ENCODE measurements at regions not wholly inside any gene's neighbourhood (a gene's known extent, or its start where the extent isn't known, plus 50 kb on each side); places are given as distances from the start of the nearest gene placed in this dataset.

DNA sequence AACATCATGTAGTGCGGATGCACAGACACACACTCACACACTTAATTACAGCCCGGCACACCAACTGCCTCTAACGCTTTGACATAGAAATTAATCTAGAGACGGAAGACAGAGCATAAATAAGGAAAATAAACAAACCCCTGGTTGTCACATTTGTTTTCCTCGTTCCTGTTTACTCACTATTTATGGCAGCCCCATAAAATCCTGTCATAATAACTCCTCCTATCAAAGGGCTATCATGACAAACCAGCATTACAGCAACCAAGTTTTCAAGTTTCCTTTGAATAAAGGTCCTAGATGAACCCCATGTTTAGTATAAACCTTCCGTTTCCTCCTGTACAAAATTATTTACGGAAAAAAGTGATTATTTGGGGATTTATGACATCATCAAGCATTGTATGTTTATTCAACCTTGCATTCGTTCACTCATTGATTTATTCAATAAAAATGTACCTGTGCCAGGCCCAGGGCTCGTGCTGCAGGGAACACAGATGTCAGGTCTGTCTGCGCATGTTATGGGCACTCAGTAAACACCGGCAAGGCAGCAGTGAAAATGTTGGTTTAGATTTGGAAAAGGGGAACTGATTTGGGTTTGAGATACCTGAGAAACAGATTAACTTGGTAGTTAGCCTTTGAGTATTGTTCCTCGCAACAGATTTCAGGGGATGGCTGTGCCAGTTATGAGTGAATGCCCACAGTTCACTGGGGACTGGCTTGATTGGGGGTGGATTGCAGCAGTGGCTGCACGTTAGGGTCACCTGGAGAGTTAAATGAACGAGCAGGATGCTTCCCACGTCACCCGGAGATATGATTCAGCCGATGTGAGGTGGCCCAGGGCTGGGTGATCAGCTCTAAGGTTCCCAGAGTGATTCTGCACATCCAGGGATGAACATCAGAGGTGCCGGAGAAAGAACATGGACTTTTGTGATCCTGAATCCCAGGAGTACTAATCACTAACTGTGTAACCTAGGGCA lies 295.3 kb upstream of the FOXQ1 start:
- POLR2A ChIA-PET = no interaction called here
- Mint-ChIP-seq H3K9me3 (ENCODE audit: insufficient read depth) (no peaks in the 10 kb centered on the region), H3K4me3 (no peak overlapping the region), H3K36me3 (ENCODE audit: low read depth) (no peaks in the 10 kb centered on the region), H3K27me3 (ENCODE audit: low read depth) (no peaks in the 10 kb centered on the region), H3K4me1 (ENCODE audit: low read depth) (no peaks in the 10 kb centered on the region), H3K27ac (no peak overlapping the region)
- CTCF ChIA-PET = no interaction called here
- ATAC-seq = no peak
- no peak for DNase-seq

DNA sequence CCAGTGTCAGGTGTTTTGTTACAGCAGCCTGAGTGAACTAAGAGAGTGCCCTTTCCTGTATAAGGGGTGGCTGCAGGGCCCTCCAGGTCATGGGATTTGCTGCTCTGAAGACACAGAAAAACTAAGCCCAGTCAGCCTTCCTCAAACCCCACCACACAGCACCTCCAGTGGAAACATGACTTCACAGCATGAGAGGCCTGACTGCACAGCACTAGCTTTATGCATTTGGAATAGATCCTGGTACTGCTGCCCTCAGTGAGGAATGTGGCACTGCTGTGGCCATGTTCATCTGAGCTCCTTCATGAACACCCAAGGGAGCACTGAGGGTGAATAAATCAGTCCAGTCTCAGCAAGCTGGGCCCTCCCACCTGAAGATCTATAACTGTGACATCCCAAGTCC lies 296.1 kb upstream of the FOXQ1 start:
- Mint-ChIP-seq H3K27ac (no peak overlapping the region), H3K4me3 (no peak overlapping the region), H3K4me1 (ENCODE audit: low read depth) (no peaks in the 10 kb centered on the region), H3K9me3 (ENCODE audit: insufficient read depth) (no peaks in the 10 kb centered on the region), H3K36me3 (ENCODE audit: low read depth) (no peaks in the 10 kb centered on the region), H3K27me3 (ENCODE audit: low read depth) (no peaks in the 10 kb centered on the region)
- POLR2A ChIA-PET = no interaction called here
- ATAC-seq (no peak), DNase-seq (peak; percentile 18)
- CTCF ChIA-PET = no interaction called here

DNA sequence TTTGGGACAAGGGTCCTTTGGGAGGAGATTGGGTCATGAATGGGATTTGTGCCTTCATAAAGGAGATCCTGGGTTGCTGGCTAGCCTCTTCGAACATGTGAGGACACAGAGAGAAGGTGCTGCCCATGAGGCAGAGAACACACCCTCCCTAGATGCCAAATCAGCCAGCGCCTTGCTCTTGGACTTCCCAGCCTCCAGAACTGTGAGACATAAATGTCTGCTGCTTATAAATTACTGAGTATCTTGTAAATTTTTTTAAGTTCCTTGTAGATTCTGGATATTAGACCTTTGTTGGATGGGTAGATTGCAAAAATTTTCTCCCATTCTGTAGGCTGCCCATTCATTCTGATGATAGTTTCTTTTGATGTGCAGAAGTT lies 297.5 kb upstream of the FOXQ1 start:
- H3K27ac Mint-ChIP-seq = no peak overlapping the region
- H3K4me3 Mint-ChIP-seq = no peak overlapping the region
- no peaks in the 10 kb centered on the region for H3K4me1 Mint-ChIP-seq (ENCODE audit: low read depth)
- ATAC-seq (no peak), DNase-seq (peak; percentile 4)
- no peaks in the 10 kb centered on the region for H3K27me3 Mint-ChIP-seq (ENCODE audit: low read depth)
- H3K9me3 Mint-ChIP-seq (ENCODE audit: insufficient read depth) = no peaks in the 10 kb centered on the region
- POLR2A ChIA-PET = no interaction called here
- H3K36me3 Mint-ChIP-seq (ENCODE audit: low read depth) = no peaks in the 10 kb centered on the region
- CTCF ChIA-PET = interaction anchor here (1.1 kb wide), 1 partner anchor 217 kb away, joined by 3 read pairs; no protein-coding TSS in a partner anchor

DNA sequence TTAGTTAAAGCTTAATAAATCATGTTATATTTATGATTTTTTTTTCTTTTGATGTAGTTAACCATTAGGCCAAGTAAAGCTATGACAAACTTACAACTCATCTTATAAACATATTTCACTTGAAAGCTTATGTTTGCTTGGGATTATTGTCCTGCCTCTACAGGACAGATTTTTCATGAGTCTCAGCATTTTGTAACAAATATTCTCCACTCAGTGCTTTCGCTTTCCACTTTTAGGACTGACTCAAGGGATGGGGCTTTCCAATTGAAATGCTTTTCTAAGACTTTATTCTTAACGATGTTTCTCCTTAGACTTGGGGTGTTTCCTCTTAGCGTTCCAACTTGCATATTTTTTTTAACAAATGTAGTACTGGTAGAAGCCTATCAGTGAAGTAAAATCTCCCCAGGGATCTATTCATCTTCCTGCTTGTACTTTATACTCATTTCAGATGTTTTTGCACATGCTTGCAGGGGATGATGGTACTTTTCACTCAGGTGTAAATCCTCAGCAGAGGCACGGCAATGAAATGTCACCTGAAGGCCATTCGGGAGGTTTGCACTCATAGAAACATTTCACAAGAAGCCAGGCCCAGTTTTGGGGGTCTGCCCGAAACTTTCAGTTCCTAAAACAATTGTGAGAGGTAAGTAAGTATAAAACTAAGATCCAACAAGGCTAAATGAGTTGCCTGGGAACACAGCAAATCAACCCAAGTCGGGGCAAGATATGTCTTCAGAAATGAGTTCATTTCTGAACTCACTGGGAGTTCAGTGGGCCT lies 298.1 kb upstream of the FOXQ1 start:
- Mint-ChIP-seq H3K27ac (no peak overlapping the region), H3K36me3 (ENCODE audit: low read depth) (no peaks in the 10 kb centered on the region), H3K4me1 (ENCODE audit: low read depth) (no peaks in the 10 kb centered on the region), H3K9me3 (ENCODE audit: insufficient read depth) (no peaks in the 10 kb centered on the region), H3K27me3 (ENCODE audit: low read depth) (no peaks in the 10 kb centered on the region), H3K4me3 (no peak overlapping the region)
- ATAC-seq (no peak), DNase-seq (peak; percentile 3)
- ChIA-PET CTCF (no interaction called here), POLR2A (no interaction called here)

DNA sequence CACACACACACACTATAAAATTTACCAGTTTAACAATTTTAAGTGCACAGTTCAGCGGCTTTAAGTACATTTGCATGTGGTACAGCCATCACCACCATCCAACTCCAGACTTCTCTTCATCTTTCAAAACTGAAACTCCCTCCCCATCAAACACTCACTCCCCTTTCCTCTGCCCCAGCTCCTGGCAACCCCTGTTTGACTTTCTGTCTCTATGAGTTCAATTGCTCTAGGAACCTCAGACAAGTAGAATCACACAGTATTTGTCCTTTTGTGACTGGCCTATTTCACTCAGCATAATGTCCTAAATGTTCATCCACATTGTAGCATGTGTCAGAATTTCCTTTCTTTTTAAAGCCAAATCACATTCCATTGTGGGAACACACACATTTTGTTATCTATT lies 302.8 kb upstream of the FOXQ1 start:
- Mint-ChIP-seq H3K4me1 (ENCODE audit: low read depth) (no peaks in the 10 kb centered on the region), H3K4me3 (no peak overlapping the region), H3K9me3 (ENCODE audit: insufficient read depth) (no peaks in the 10 kb centered on the region), H3K27ac (no peak overlapping the region), H3K36me3 (ENCODE audit: low read depth) (no peaks in the 10 kb centered on the region), H3K27me3 (ENCODE audit: low read depth) (peaks cover 3% of the 10 kb centered on the region)
- POLR2A ChIA-PET = no interaction called here
- no peak for DNase-seq
- no peak for ATAC-seq
- CTCF ChIA-PET = no interaction called here

DNA sequence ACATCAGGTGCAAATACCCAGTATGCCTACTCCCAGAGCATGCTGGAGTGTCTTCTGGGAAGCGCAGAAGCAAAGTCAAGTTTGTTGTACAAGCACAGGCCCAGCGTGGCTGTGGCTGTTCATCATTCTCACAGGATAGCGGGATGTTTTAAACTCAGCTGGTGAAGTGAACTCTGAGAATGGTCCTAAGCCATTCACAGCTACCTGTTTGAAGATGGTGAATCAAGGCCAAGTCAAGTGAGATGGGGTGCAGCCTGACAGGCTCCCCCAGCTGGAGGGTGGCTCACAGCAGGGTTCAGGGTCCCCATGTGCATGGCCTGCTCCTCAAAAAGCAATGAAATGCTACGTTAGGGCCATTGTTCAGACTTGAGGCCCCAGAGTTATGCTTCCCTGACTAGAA lies 304.7 kb upstream of the FOXQ1 start:
- no peaks in the 10 kb centered on the region for H3K36me3 Mint-ChIP-seq (ENCODE audit: low read depth)
- CTCF ChIA-PET = no interaction called here

DNA sequence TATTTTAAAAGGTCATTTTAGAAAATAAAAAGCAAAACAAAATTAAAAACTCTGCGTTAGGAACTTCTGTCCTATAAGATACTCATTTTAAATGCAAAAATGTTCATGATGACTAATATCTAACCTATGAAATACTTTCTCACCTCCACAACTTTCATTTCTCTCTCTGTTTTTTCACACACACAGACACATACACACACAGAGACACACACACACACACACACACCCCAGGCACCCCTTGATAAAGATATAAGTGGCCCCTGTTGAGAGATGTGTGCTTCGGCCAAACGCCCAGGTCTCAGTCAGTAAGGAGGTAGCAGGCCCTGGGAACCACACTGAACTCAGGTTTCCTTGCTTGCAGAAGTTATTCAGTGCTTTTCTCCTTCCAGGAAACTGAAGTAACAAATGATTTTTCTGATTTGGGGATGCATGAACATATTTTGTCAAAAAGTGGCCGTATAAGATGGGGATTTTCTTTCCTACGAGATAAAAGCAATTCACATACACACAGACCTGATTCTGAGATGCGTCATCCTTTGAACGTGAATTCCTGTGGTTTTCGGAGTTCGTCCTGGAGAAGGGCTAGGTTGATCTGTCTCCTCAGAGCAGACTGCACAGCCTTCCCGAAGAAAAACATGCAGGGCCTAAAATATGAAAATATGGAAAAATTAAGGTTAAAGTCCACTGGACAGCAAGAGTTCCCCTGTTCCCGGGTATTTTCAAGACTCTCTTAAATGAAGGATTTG lies 306.8 kb upstream of the FOXQ1 start:
- POLR2A ChIA-PET = no interaction called here
- ATAC-seq (no peak), DNase-seq (no peak)
- peaks cover 3% of the 10 kb centered on the region for H3K27me3 Mint-ChIP-seq (ENCODE audit: low read depth)
- no peak overlapping the region for H3K4me3 Mint-ChIP-seq
- CTCF ChIA-PET = no interaction called here
- H3K36me3 Mint-ChIP-seq (ENCODE audit: low read depth) = no peaks in the 10 kb centered on the region
- no peak overlapping the region for H3K27ac Mint-ChIP-seq
- H3K4me1 Mint-ChIP-seq (ENCODE audit: low read depth) = no peaks in the 10 kb centered on the region
- H3K9me3 Mint-ChIP-seq (ENCODE audit: insufficient read depth) = no peaks in the 10 kb centered on the region

More for the DNA sequence above, 304.7 kb upstream of the FOXQ1 start:
- POLR2A ChIA-PET = no interaction called here
- Mint-ChIP-seq H3K4me3 (no peak overlapping the region), H3K27ac (no peak overlapping the region), H3K27me3 (ENCODE audit: low read depth) (peaks cover 3% of the 10 kb centered on the region), H3K4me1 (ENCODE audit: low read depth) (no peaks in the 10 kb centered on the region), H3K9me3 (ENCODE audit: insufficient read depth) (no peaks in the 10 kb centered on the region)
- DNase-seq (no peak), ATAC-seq (no peak)

DNA sequence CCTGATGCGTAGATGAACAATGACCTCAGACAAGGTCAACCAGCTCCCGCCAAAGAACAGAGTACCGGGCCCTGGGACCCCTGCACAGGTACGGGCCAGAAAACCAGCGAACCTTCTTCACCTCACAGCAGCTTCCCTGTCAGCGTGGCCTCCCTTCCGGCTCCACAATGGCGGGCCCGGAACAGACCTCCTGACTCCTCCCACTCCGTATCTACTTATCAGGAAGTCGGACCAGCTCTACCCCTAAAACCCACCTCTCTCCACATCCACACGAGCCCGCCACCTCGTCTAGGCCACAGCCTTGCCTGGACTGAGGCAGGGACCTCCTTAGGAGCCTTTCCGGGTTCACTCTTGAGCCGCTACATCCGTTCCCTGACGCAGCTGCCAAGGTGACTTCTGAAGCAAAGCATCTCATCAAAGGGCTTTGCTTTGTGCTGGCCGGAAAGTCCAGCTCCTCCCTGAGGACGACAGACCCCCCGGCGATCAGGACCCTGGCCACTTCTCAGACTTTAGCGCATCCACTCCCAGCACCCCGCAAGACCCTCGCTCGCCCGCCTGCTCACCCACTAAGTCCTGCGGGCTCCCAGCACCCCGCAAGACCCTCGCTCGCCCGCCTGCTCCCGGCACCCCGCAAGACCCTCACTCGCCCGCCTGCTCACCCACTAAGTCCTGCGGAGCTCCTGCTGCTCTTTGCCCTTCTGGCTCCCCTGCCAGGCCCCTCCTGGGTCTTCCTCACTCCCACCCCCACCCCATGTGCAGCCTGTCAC lies 308.3 kb upstream of the FOXQ1 start:
- no peak for ATAC-seq
- Mint-ChIP-seq H3K9me3 (ENCODE audit: insufficient read depth) (no peaks in the 10 kb centered on the region), H3K4me3 (no peak overlapping the region), H3K27ac (no peak overlapping the region), H3K4me1 (ENCODE audit: low read depth) (no peaks in the 10 kb centered on the region), H3K36me3 (ENCODE audit: low read depth) (no peaks in the 10 kb centered on the region), H3K27me3 (ENCODE audit: low read depth) (peaks cover 3% of the 10 kb centered on the region)
- CTCF ChIA-PET = no interaction called here
- POLR2A ChIA-PET = no interaction called here
- no peak for DNase-seq

DNA sequence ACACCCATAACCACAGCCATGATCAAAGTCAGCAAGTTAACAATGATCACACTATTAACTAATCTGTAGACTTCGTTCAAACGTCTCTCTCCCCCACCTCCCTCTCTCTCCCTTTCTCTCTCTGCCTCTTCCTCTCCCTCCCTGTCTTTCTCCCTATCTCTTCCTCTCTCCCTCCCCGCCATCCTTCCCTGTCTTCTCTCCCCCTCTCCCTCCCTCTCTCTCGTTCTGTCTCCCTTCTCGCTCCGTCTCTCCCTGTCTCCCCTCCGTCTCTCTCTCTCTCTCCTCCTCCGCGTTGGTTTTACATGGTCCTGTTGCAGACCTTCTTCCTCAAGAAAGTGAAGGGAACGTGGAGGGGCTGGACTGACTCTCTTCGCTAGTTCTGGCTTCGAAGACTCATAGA lies 308.9 kb upstream of the FOXQ1 start:
- H3K4me3 Mint-ChIP-seq = no peak overlapping the region
- ChIA-PET CTCF (no interaction called here), POLR2A (no interaction called here)
- H3K27ac Mint-ChIP-seq = no peak overlapping the region
- no peaks in the 10 kb centered on the region for H3K36me3 Mint-ChIP-seq (ENCODE audit: low read depth)
- DNase-seq (no peak), ATAC-seq (no peak)
- H3K27me3 Mint-ChIP-seq (ENCODE audit: low read depth) = peaks cover 3% of the 10 kb centered on the region
- H3K9me3 Mint-ChIP-seq (ENCODE audit: insufficient read depth) = no peaks in the 10 kb centered on the region
- H3K4me1 Mint-ChIP-seq (ENCODE audit: low read depth) = no peaks in the 10 kb centered on the region

DNA sequence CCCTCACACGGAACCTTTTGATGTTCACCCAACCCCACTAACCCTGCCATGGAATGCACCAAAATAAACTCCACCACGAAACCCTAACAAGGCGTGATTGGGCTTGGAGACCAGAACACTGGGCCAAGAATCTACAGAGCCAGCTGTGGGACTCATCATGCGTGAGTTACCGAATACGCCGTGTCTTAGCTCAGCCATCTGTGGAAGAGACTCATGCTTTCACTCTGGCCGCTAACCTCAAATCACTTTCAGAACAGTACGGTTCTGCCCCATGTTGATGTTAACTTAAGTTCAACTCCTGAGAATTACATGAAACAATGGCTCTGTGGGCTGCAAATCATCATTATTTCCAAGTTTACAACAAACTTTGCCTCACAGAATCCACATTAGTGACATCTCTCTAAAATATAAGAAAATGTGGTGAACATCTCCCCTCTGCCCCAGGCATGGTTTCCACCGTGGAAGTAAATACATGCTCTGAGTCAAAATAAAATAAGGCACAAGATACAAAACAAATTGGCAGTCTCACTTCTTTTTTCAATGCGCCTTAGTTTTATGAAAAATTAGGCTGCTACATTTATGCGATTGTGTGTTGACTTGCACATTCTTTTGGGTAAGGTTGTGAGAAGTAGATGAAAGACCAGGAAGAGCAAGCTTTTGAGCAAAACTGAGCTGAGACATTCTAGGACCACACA lies 308.9 kb upstream of the EXOC2 start:
- ChIA-PET POLR2A (no interaction called here), CTCF (no interaction called here)
- Mint-ChIP-seq H3K4me3 (no peak overlapping the region), H3K9me3 (ENCODE audit: insufficient read depth) (no peaks in the 10 kb centered on the region), H3K27me3 (ENCODE audit: low read depth) (peaks cover 3% of the 10 kb centered on the region), H3K27ac (no peak overlapping the region), H3K4me1 (ENCODE audit: low read depth) (no peaks in the 10 kb centered on the region), H3K36me3 (ENCODE audit: low read depth) (no peaks in the 10 kb centered on the region)
- DNase-seq = no peak
- ATAC-seq = no peak

DNA sequence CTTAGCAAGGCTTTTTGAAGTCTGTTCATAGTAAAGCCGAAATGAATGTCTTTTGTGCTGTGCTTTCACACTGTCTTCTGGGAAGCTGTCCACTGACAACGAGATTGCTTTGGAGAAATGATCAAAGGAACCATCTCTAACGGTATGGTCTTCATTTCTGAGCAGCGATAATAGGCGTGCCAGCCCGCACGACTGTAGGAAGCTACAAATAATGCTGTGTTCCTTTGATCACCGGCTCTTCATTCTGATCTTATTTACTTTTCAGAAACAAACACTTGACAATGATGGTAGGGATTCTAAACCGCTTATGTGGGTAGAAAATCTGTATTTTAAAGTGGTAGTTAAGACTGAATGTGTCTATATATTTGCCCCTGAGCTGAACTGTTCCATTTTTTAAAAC lies 306.6 kb upstream of the EXOC2 start:
- ChIA-PET POLR2A (no interaction called here), CTCF (no interaction called here)
- Mint-ChIP-seq H3K27me3 (ENCODE audit: low read depth) (no peaks in the 10 kb centered on the region), H3K27ac (no peak overlapping the region), H3K36me3 (ENCODE audit: low read depth) (no peaks in the 10 kb centered on the region), H3K9me3 (ENCODE audit: insufficient read depth) (no peaks in the 10 kb centered on the region), H3K4me3 (no peak overlapping the region), H3K4me1 (ENCODE audit: low read depth) (no peaks in the 10 kb centered on the region)
- ATAC-seq (no peak), DNase-seq (no peak)
